ENCODE measurements at regions not wholly inside any gene's neighbourhood (a gene's known extent, or its start where the extent isn't known, plus 50 kb on each side); places are given as distances from the start of the nearest gene placed in this dataset.
"Not testable (repeated sequence)": the region's sequence is repeated elsewhere in the genome, so short reads cannot be mapped to it uniquely, and the experiment has no call there.

DNA sequence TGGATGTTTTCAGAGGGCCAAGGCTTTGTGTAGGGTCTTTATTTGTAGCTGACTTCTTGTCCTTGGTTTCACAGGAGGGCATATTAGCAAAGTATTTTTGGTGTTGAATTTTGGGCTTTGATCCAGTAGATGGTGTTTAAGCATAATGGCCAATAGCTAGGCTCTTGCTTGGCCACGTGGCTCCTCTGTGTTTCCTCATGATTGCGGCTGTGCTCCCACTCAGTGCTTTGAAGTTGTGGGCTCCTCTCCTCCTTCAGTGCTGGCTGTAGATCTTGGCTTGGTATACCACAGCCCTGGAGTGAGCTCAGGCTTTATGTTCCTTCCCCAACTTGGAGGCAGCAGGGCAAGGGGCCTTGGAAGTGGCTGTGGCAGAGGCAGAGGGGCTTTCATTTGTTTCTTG is 107.2 kb upstream of the CENPE start:
- no peak for DNase-seq

DNA sequence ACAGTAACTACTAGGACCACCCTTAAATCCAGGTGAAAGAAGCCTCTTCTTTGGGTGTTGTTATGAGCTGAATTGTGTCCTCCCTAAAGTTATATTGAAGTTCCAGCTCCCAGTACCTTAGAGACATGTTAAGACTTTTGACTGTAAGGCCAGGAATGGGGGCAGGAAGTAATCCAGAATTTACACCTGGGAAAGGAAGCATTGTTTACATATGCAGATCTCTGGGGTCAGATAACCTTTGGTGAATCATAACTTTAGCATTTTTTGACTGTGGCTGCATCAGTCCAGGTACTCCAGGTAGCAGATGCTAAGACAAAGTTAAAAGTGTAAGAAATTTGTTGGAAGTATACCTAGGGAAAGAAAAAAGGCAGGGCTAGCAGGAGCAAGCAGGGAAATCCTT is 104.9 kb upstream of the CENPE start:
- DNase-seq: no peak

DNA sequence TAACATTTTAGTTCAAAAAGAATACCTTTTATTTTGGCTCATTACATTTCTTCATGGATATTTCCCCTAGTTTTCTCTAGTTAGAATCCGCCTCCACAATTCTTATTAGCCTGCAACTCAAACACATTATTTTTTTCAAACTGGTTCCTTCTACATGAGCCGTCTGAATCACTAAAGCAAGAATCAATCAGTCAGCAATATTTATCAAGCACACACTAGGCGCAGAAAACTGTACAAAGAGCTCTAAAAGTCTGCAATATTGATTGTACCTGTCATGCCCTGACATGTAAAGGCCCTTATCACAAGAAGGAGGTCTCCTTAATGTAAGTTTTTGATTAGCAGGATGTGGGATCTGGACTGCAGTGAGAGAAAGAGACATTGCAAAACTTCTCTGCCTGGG is 94.8 kb upstream of the CENPE start:
- DNase-seq: no peak

DNA sequence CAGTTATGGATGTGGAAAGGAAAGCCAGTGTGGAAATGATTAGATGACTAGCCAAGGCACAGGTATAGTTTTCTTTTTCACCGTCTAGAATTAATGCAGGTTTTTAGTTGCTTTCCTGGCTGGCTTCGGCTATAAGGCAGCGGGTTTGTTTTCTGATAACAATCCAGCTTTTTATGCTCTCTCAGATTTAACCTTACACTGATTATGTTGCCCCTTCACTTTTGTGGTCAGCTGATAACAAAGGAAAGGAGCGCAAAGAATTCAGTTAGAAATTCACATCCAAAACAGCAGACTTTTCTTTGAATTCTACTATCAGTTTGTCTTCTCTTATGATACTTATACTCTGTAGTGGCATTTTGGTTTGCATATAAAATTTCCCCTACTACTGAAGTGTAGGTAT is 94.2 kb upstream of the CENPE start:
- DNase-seq: no peak

GRCh38 chr4:103289186-103289585 is 91.0 kb upstream of the CENPE start:
- no peak for DNase-seq

GRCh38 chr4:103272174-103272573 is 74.0 kb upstream of the CENPE start:
- no peak for DNase-seq

DNA sequence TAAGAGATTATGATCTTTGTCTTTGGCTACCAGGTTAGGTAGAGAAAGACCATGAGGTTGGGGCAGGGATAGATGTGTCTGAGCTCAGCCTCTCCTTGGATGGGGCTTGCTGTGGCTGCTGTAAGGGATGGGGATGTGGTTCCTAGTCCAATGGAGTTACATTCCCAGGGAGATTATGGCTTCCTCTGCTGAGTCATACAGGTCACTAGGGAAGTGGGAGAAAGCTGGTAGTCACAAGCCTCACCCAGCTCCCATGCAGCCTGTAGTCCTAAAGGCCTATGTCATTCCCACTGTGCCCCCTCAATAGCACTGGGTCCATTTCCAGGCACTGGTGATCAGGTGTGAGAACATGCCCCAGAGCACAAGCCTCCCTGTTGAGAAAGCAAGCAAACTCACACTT is 70.6 kb upstream of the CENPE start:
- DNase-seq: no peak

DNA sequence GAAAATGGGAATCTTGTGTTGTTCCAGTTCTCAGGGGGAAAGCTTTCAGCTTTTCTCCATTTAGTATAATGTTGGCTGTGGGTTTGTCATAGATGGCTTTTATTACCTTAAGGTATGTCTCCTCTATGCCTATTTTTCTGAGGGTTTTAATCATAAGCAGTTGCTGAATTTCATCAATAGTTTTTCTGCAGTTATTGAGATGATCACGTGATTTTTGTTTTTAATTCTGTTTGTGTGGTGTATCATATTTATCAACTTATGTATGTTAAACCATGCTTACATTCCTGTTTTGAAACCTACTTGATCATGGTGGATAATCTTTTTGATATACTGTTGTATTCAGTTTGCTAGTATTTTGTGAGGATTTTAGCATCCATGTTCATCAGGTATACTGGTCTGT is 66.8 kb upstream of the CENPE start:
- DNase-seq: no peak

GRCh38 chr4:103256068-103256467 is 57.9 kb upstream of the CENPE start:
- not testable (repeated sequence) for DNase-seq
